Nephron (organoid): ENCODE measurements at regions not wholly inside any gene's neighbourhood (a gene's known extent, or its start where the extent isn't known, plus 50 kb on each side); places are given as distances from the start of the nearest gene placed in this dataset.
"Not testable (repeated sequence)": the region's sequence is repeated elsewhere in the genome, so short reads cannot be mapped to it uniquely, and the experiment has no call there.

Source experiments
- H3K27ac Mint-ChIP-seq, 3 experiments: 2 replicates each; pipeline ENCODE4 v1.8.0; 2020; ENCODE audit warnings: mixed read lengths in 3 of 3, mild to moderate bottlenecking in 2 of 3, moderate library complexity in 1 of 3
- H3K27me3 Mint-ChIP-seq: 2 replicates; pipeline ENCODE4 v1.8.0; 2021; ENCODE audit warnings: low read depth, mild to moderate bottlenecking, moderate library complexity, mixed read lengths
- H3K36me3 Mint-ChIP-seq: 2 replicates; pipeline ENCODE4 v1.8.0; 2020; ENCODE audit warnings: low read depth, mixed read lengths
- H3K4me1 Mint-ChIP-seq: 2 replicates; pipeline ENCODE4 v1.8.0; 2020; ENCODE audit warnings: mixed read lengths
- H3K4me3 Mint-ChIP-seq, 3 experiments: 2 replicates each; pipeline ENCODE4 v1.8.0; 2020; ENCODE audit warnings: mild to moderate bottlenecking in 3 of 3, mixed read lengths in 3 of 3, moderate library complexity in 2 of 3
- H3K9me3 Mint-ChIP-seq: 2 replicates; pipeline ENCODE4 v1.8.0; 2020; ENCODE audit warnings: mixed read lengths
- CTCF ChIP-seq, 3 experiments: fragments of 200-600 bp; sonication (generic); IDR thresholded peaks; one replicate each; pipeline ENCODE4 v1.5.0; 2021; ENCODE audit warnings: antibody characterized with exemption in 3 of 3; ENCODE audit not compliant: unreplicated experiment in 3 of 3

GRCh38 chr18:42536442-42536841 lies 579.0 kb downstream of the RIT2 start:
- peak overlapping the region; percentile 20 to 91 (median 75) for H3K27ac Mint-ChIP-seq
- H3K36me3 Mint-ChIP-seq = no peaks in the 10 kb centered on the region
- H3K4me3 Mint-ChIP-seq = no peak overlapping the region
- no peaks in the 10 kb centered on the region for H3K9me3 Mint-ChIP-seq
- TF ChIP-seq CTCF (IDR thresholded peaks at IDR 0.05; ENCODE audit: unreplicated experiment in 3 of 3) = no peak
- peaks cover 65% of the 10 kb centered on the region for H3K4me1 Mint-ChIP-seq
- H3K27me3 Mint-ChIP-seq = no peaks in the 10 kb centered on the region

GRCh38 chr18:42537291-42537690 lies 578.2 kb downstream of the RIT2 start:
- no peaks in the 10 kb centered on the region for H3K27me3 Mint-ChIP-seq
- no peaks in the 10 kb centered on the region for H3K9me3 Mint-ChIP-seq
- H3K27ac Mint-ChIP-seq = peak overlapping the region; percentile 68 to 91 (median 75)
- H3K4me1 Mint-ChIP-seq = peaks cover 57% of the 10 kb centered on the region
- no peaks in the 10 kb centered on the region for H3K36me3 Mint-ChIP-seq
- TF ChIP-seq CTCF (IDR thresholded peaks at IDR 0.05; ENCODE audit: unreplicated experiment in 3 of 3) = no peak
- no peak overlapping the region for H3K4me3 Mint-ChIP-seq

- Mint-ChIP-seq H3K4me3 (no peak overlapping the region), H3K27ac (no peak overlapping the region), H3K9me3 (peaks cover 5% of the 10 kb centered on the region), H3K27me3 (no peaks in the 10 kb centered on the region), H3K4me1 (no peaks in the 10 kb centered on the region), H3K36me3 (no peaks in the 10 kb centered on the region)
- TF ChIP-seq CTCF (IDR thresholded peaks at IDR 0.05; ENCODE audit: unreplicated experiment in 3 of 3) = no peak
Observed at GRCh38 chr18:42544901-42545300, 570.6 kb downstream of the RIT2 start.

GRCh38 chr18:42545825-42546224 lies 569.7 kb downstream of the RIT2 start:
- no peak overlapping the region for H3K4me3 Mint-ChIP-seq
- no peak for TF ChIP-seq CTCF (IDR thresholded peaks at IDR 0.05; ENCODE audit: unreplicated experiment in 3 of 3)
- H3K36me3 Mint-ChIP-seq = no peaks in the 10 kb centered on the region
- H3K4me1 Mint-ChIP-seq = no peaks in the 10 kb centered on the region
- no peaks in the 10 kb centered on the region for H3K27me3 Mint-ChIP-seq
- H3K27ac Mint-ChIP-seq = no peak overlapping the region
- peaks cover 5% of the 10 kb centered on the region for H3K9me3 Mint-ChIP-seq

- Mint-ChIP-seq H3K9me3 (peaks cover 3% of the 10 kb centered on the region), H3K4me1 (no peaks in the 10 kb centered on the region), H3K4me3 (no peak overlapping the region), H3K27me3 (peaks cover 5% of the 10 kb centered on the region), H3K36me3 (no peaks in the 10 kb centered on the region), H3K27ac (peak overlapping the region in 1 of 3 experiments; percentile 51)
- TF ChIP-seq CTCF (IDR thresholded peaks at IDR 0.05; ENCODE audit: unreplicated experiment in 3 of 3) = no peak
Observed at GRCh38 chr18:42548493-42548892, 567.0 kb downstream of the RIT2 start.

GRCh38 chr18:42549596-42549995 lies 565.9 kb downstream of the RIT2 start:
- TF ChIP-seq CTCF (IDR thresholded peaks at IDR 0.05; ENCODE audit: unreplicated experiment in 3 of 3) = no peak
- Mint-ChIP-seq H3K9me3 (peaks cover 3% of the 10 kb centered on the region), H3K4me1 (no peaks in the 10 kb centered on the region), H3K27me3 (peaks cover 10% of the 10 kb centered on the region), H3K27ac (no peak overlapping the region), H3K4me3 (no peak overlapping the region), H3K36me3 (no peaks in the 10 kb centered on the region)

- H3K4me3 Mint-ChIP-seq, H3K36me3 Mint-ChIP-seq, H3K27me3 Mint-ChIP-seq, H3K9me3 Mint-ChIP-seq, H3K27ac Mint-ChIP-seq, H3K4me1 Mint-ChIP-seq: not testable (repeated sequence)
Observed at GRCh38 chr18:42552559-42552958, 562.9 kb downstream of the RIT2 start.
